ENCODE measurements at regions not wholly inside any gene's neighbourhood (a gene's known extent, or its start where the extent isn't known, plus 50 kb on each side); places are given as distances from the start of the nearest gene placed in this dataset.

DNA sequence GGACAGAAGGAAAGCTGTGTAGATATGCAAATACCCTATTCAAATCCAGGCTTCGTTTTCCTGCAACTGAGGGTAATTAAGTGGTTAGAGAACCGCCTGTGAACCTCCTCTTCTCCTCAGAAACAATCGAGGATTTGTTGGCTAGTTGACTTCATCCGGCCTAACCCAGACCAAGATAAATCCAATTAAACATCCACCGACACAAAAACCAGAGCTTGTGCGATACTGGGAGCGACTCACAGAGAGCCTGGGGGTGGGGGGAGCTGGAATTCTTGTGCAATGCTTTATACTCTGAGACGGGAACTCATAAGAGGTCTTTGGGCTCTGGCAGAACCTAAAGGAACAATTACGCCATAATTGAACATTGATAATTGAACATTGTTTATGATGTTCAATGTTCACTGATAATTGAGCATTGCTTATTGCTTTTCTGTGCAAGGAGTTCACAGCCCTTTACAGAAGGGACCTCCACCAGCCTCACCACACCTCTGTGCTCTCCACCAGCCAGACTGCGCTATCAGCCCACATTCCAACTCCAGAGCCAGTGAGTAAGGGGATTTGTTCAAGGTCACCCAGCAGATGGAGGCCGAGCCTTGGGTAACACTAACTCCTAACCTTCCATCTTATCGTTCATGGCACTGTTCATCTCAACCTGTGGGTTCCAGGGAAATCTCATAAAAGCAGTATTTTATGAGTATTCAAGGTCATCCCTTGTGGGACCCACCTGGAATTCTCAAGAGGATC, 429.6 kb upstream of the JARID2 start:
- TF ChIP-seq, protein P1, sequence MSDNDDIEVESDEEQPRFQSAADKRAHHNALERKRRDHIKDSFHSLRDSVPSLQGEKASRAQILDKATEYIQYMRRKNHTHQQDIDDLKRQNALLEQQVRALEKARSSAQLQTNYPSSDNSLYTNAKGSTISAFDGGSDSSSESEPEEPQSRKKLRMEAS (IDR thresholded peaks at IDR 0.05): no peak
- TF ChIP-seq POLR2A (IDR thresholded peaks at IDR 0.05; ENCODE audit: borderline replicate concordance, extremely low read depth, insufficient read depth, insufficient read length) (no peak), CEBPB (IDR thresholded peaks at IDR 0.05; ENCODE audit: low read depth) (no peak), RAD21 (IDR thresholded peaks at IDR 0.05; ENCODE audit: low read depth) (no peak), POLR2AphosphoS5 (IDR thresholded peaks at IDR 0.05; ENCODE audit: low read depth, low read length) (no peak), SP1 (IDR thresholded peaks at IDR 0.05; ENCODE audit: low read depth) (no peak), SRF (IDR thresholded peaks at IDR 0.05; ENCODE audit: low read depth) (no peak), SIN3A (IDR thresholded peaks at IDR 0.05; ENCODE audit: low read depth) (no peak), YY1 (IDR thresholded peaks at IDR 0.05; ENCODE audit: extremely low read depth, insufficient replicate concordance, low read depth, low read length) (no peak)
- TF ChIP-seq, protein P2, sequence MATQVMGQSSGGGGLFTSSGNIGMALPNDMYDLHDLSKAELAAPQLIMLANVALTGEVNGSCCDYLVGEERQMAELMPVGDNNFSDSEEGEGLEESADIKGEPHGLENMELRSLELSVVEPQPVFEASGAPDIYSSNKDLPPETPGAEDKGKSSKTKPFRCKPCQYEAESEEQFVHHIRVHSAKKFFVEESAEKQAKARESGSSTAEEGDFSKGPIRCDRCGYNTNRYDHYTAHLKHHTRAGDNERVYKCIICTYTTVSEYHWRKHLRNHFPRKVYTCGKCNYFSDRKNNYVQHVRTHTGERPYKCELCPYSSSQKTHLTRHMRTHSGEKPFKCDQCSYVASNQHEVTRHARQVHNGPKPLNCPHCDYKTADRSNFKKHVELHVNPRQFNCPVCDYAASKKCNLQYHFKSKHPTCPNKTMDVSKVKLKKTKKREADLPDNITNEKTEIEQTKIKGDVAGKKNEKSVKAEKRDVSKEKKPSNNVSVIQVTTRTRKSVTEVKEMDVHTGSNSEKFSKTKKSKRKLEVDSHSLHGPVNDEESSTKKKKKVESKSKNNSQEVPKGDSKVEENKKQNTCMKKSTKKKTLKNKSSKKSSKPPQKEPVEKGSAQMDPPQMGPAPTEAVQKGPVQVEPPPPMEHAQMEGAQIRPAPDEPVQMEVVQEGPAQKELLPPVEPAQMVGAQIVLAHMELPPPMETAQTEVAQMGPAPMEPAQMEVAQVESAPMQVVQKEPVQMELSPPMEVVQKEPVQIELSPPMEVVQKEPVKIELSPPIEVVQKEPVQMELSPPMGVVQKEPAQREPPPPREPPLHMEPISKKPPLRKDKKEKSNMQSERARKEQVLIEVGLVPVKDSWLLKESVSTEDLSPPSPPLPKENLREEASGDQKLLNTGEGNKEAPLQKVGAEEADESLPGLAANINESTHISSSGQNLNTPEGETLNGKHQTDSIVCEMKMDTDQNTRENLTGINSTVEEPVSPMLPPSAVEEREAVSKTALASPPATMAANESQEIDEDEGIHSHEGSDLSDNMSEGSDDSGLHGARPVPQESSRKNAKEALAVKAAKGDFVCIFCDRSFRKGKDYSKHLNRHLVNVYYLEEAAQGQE (IDR thresholded peaks at IDR 0.05; ENCODE audit: low read depth): no peak
- TF ChIP-seq, protein P3, sequence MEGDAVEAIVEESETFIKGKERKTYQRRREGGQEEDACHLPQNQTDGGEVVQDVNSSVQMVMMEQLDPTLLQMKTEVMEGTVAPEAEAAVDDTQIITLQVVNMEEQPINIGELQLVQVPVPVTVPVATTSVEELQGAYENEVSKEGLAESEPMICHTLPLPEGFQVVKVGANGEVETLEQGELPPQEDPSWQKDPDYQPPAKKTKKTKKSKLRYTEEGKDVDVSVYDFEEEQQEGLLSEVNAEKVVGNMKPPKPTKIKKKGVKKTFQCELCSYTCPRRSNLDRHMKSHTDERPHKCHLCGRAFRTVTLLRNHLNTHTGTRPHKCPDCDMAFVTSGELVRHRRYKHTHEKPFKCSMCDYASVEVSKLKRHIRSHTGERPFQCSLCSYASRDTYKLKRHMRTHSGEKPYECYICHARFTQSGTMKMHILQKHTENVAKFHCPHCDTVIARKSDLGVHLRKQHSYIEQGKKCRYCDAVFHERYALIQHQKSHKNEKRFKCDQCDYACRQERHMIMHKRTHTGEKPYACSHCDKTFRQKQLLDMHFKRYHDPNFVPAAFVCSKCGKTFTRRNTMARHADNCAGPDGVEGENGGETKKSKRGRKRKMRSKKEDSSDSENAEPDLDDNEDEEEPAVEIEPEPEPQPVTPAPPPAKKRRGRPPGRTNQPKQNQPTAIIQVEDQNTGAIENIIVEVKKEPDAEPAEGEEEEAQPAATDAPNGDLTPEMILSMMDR (IDR thresholded peaks at IDR 0.05 in 2 of 3, conservative IDR thresholded peaks at IDR 0.05 in 1 of 3; ENCODE audit: borderline replicate concordance in 1 of 3, insufficient read depth in 1 of 3, low read depth in 2 of 3, low read length in 2 of 3): no peak
- TF ChIP-seq, protein P4, sequence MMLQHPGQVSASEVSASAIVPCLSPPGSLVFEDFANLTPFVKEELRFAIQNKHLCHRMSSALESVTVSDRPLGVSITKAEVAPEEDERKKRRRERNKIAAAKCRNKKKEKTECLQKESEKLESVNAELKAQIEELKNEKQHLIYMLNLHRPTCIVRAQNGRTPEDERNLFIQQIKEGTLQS (IDR thresholded peaks at IDR 0.05): no peak

Measured in HCT116 (cell line).